HG03432 (cell line): ENCODE measurements at regions not wholly inside any gene's neighbourhood (a gene's known extent, or its start where the extent isn't known, plus 50 kb on each side); places are given as distances from the start of the nearest gene placed in this dataset.
A peak's percentile ranks its signal among the peaks of the same experiment; 100 is the strongest.
"Not testable (repeated sequence)": the region's sequence is repeated elsewhere in the genome, so short reads cannot be mapped to it uniquely, and the experiment has no call there.

Experiments
- ATAC-seq: cut with Tn5 transposase; IDR thresholded peaks from one replicate; pipeline ENCODE4 v1.9.1; 2021; ENCODE audit warnings: mild to moderate bottlenecking, moderate library complexity; ENCODE audit not compliant: unreplicated experiment

- no peak for ATAC-seq
These were observed 258.3 kb downstream of the SRGAP2C start for GRCh38 chr1:121443001-121443540.

GRCh38 chr1:121444096-121444495 lies 259.3 kb downstream of the SRGAP2C start:
- no peak for ATAC-seq

- no peak for ATAC-seq
These were observed 260.9 kb downstream of the SRGAP2C start for GRCh38 chr1:121445679-121446078.

GRCh38 chr1:121447280-121447923 lies 262.6 kb downstream of the SRGAP2C start:
- not testable (repeated sequence) for ATAC-seq

GRCh38 chr1:121448064-121448463 lies 263.3 kb downstream of the SRGAP2C start:
- ATAC-seq, result not testable (repeated sequence)

GRCh38 chr1:121448851-121449250 lies 264.1 kb downstream of the SRGAP2C start:
- ATAC-seq, result no peak

- no peak for ATAC-seq
These were observed 267.7 kb downstream of the SRGAP2C start for GRCh38 chr1:121452484-121452883.

GRCh38 chr1:121458291-121459048 lies 273.7 kb downstream of the SRGAP2C start:
- peak; percentile 99 for ATAC-seq

GRCh38 chr1:121459235-121459634 lies 274.5 kb downstream of the SRGAP2C start:
- ATAC-seq, result no peak

- ATAC-seq, result not testable (repeated sequence)
These were observed 284.6 kb downstream of the SRGAP2C start for GRCh38 chr1:121469395-121469794.

- ATAC-seq, result not testable (repeated sequence)
These were observed 285.6 kb downstream of the SRGAP2C start for GRCh38 chr1:121470401-121470800.

- ATAC-seq, result peak; percentile 88
These were observed 286.7 kb downstream of the SRGAP2C start for GRCh38 chr1:121471523-121471922.

- ATAC-seq, result no peak
These were observed 287.2 kb downstream of the SRGAP2C start for GRCh38 chr1:121472017-121472416.

- no peak for ATAC-seq
These were observed 298.5 kb downstream of the SRGAP2C start for GRCh38 chr1:121483234-121483633.

GRCh38 chr1:121483961-121484424 lies 299.2 kb downstream of the SRGAP2C start:
- no peak for ATAC-seq

GRCh38 chr1:121494796-121495195 lies 310.0 kb downstream of the SRGAP2C start:
- ATAC-seq, result not testable (repeated sequence)

- ATAC-seq, result not testable (repeated sequence)
These were observed 326.7 kb downstream of the SRGAP2C start for GRCh38 chr1:121511455-121511854.

GRCh38 chr1:121511876-121512275 lies 327.1 kb downstream of the SRGAP2C start:
- not testable (repeated sequence) for ATAC-seq

- ATAC-seq, result no peak
These were observed 330.5 kb downstream of the SRGAP2C start for GRCh38 chr1:121515235-121515634.

GRCh38 chr1:121516234-121516967 lies 331.6 kb downstream of the SRGAP2C start:
- ATAC-seq, result peak; percentile 81

- no peak for ATAC-seq
These were observed 332.9 kb downstream of the SRGAP2C start for GRCh38 chr1:121517586-121518230.
